ENCODE measurements at regions not wholly inside any gene's neighbourhood (a gene's known extent, or its start where the extent isn't known, plus 50 kb on each side); places are given as distances from the start of the nearest gene placed in this dataset.

- TF ChIP-seq SIN3A (IDR thresholded peaks at IDR 0.05; ENCODE audit: borderline replicate concordance, low read depth, low read length) (no peak), ELK4 (CRISPR knock-in tag; IDR thresholded peaks at IDR 0.05; ENCODE audit: borderline replicate concordance) (no peak), KDM1A (CRISPR knock-in tag; IDR thresholded peaks at IDR 0.05) (no peak), ZBTB46 (CRISPR knock-in tag; IDR thresholded peaks at IDR 0.05; ENCODE audit: borderline replicate concordance) (no peak), CTCF (CRISPR knock-in tag; IDR thresholded peaks at IDR 0.05) (no peak), MBD4 (IDR thresholded peaks at IDR 0.05; ENCODE audit: borderline replicate concordance, low read length) (no peak), HNRNPUL1 (IDR thresholded peaks at IDR 0.05; ENCODE audit: low read depth, low read length) (no peak), FOXK1 (CRISPR knock-in tag; IDR thresholded peaks at IDR 0.05; ENCODE audit: borderline replicate concordance, low read depth) (no peak), HDAC6 (IDR thresholded peaks at IDR 0.05; ENCODE audit: low read depth, low read length) (no peak), ZNF20 (CRISPR knock-in tag; IDR thresholded peaks at IDR 0.05) (no peak), CBX1 (IDR thresholded peaks at IDR 0.05; ENCODE audit: low read depth) (no peak), SMARCC2 (IDR thresholded peaks at IDR 0.05) (no peak), ZNF263 (CRISPR knock-in tag; IDR thresholded peaks at IDR 0.05) (no peak), POLR2A (IDR thresholded peaks at IDR 0.05; ENCODE audit: insufficient read depth in 1 of 2, low read depth in 2 of 2, low read length in 2 of 2) (no peak)
Measured at GRCh38 chr5:171601266-171601881, 181.9 kb downstream of the FGF18 start.

Data from HepG2 (cell line).